Caco-2 (cell line): ENCODE measurements at regions not wholly inside any gene's neighbourhood (a gene's known extent, or its start where the extent isn't known, plus 50 kb on each side); places are given as distances from the start of the nearest gene placed in this dataset.

Source experiments
- BruUV-seq: library from RNA; stranded (reverse); fragments of 400-500 nt; replicated peaks from 2 replicates; lab custom pipeline; 2021; lab: Mats Ljungman, UMichigan
- CTCF ChIA-PET: fragments of 300-600 bp; sonication (Branson Sonifier 250); formaldehyde crosslinking; loops from one replicate; lab custom pipeline; 2022; ENCODE audit warnings: antibody characterized with exemption; lab: Charles Lee
- POLR2A ChIA-PET: fragments of 300-600 bp; sonication (Branson Sonifier 250); formaldehyde crosslinking; loops from one replicate; lab custom pipeline; 2022; ENCODE audit warnings: antibody characterized with exemption; lab: Charles Lee
- DNase-seq, 2 experiments: peaks; one replicate each; pipeline versions ENCODE4 v3.0.0 to v3.0.0-alpha.2; 2020 to 2022
- H3K27me3 ChIP-seq: replicated peaks from 2 replicates; pipeline ENCODE4 v1.6.0; 2011; ENCODE audit warnings: low read length; ENCODE audit not compliant: control insufficient read depth, insufficient read depth
- H3K36me3 ChIP-seq: 2 replicates; pipeline ENCODE4 v1.5.1; 2011; ENCODE audit warnings: low read length; ENCODE audit not compliant: control insufficient read depth, insufficient read depth
- H3K4me1 ChIP-seq: fragments of 250-450 bp; sonication (Bioruptor Pico); 2 replicates; pipeline ENCODE4 v1.5.1; 2020; ENCODE audit warnings: mild to moderate bottlenecking
- H3K4me3 ChIP-seq: 2 replicates; pipeline ENCODE4 v1.5.1; 2011; ENCODE audit warnings: low read depth, mild to moderate bottlenecking, control low read depth, low read length
- H3K9me3 ChIP-seq: fragments of 250-450 bp; sonication (Bioruptor Pico); 2 replicates; pipeline ENCODE4 v1.5.1; 2020; ENCODE audit warnings: mild to moderate bottlenecking, moderate library complexity
- H3K27ac Mint-ChIP-seq: one replicate; pipeline ENCODE4 v1.8.0; 2022; ENCODE audit warnings: mixed read lengths; ENCODE audit not compliant: unreplicated experiment
- H3K27me3 Mint-ChIP-seq: one replicate; pipeline ENCODE4 v1.8.0; 2022; ENCODE audit warnings: mixed read lengths; ENCODE audit not compliant: insufficient read depth, unreplicated experiment
- H3K36me3 Mint-ChIP-seq: one replicate; pipeline ENCODE4 v1.8.0; 2022; ENCODE audit warnings: mild to moderate bottlenecking, mixed read lengths; ENCODE audit not compliant: insufficient read depth, unreplicated experiment
- H3K4me1 Mint-ChIP-seq: one replicate; pipeline ENCODE4 v1.8.0; 2022; ENCODE audit warnings: low read depth, mixed read lengths; ENCODE audit not compliant: unreplicated experiment
- H3K4me3 Mint-ChIP-seq: one replicate; pipeline ENCODE4 v1.8.0; 2022; ENCODE audit warnings: mild to moderate bottlenecking, moderate library complexity, mixed read lengths; ENCODE audit not compliant: unreplicated experiment
- H3K9me3 Mint-ChIP-seq: one replicate; pipeline ENCODE4 v1.8.0; 2022; ENCODE audit warnings: mixed read lengths; ENCODE audit not compliant: unreplicated experiment
- CTCF ChIP-seq, 2 experiments: fragments of 200-600 bp in 1 of 2; IDR thresholded peaks; 1 replicate in 1 of 2; 2 replicates in 1 of 2; pipeline versions ENCODE4 v1.5.1 to v1.8.0; 2011 to 2022; ENCODE audit warnings: antibody characterized with exemption in 1 of 2, control low read depth in 1 of 2, inconsistent platforms in 1 of 2, low read depth in 1 of 2, low read length in 1 of 2, mild to moderate bottlenecking in 1 of 2, moderate library complexity in 1 of 2; ENCODE audit not compliant: insufficient read depth in 1 of 2, severe bottlenecking in 1 of 2, unreplicated experiment in 1 of 2
- intact Hi-C: fragments of 100-400 bp; cut with micrococcal nuclease; formaldehyde crosslinking; loops from one replicate; pipeline ENCODE4 v1.10.0; 2022; ENCODE audit not compliant: unreplicated experiment

GRCh38 chr11:42827845-42828244 is 484.0 kb upstream of the API5 start:
- TF ChIP-seq CTCF (IDR thresholded peaks at IDR 0.05; ENCODE audit: insufficient read depth in 1 of 2, low read depth in 1 of 2, low read length in 1 of 2, severe bottlenecking in 1 of 2, unreplicated experiment in 1 of 2): no peak

GRCh38 chr11:42837994-42838393 is 473.8 kb upstream of the API5 start:
- Histone ChIP-seq H3K27me3 (no peaks in the 10 kb centered on the region), H3K4me1 (no peaks in the 10 kb centered on the region), H3K36me3 (no peaks in the 10 kb centered on the region), H3K9me3 (no peaks in the 10 kb centered on the region), H3K4me3 (no peak overlapping the region)
- Mint-ChIP-seq H3K27ac (no peak overlapping the region), H3K27me3 (no peaks in the 10 kb centered on the region), H3K4me1 (no peaks in the 10 kb centered on the region), H3K4me3 (no peak overlapping the region), H3K36me3 (no peaks in the 10 kb centered on the region), H3K9me3 (peaks cover 11% of the 10 kb centered on the region)
- no peak for DNase-seq
- no peak for TF ChIP-seq CTCF (IDR thresholded peaks at IDR 0.05; ENCODE audit: insufficient read depth in 1 of 2, low read depth in 1 of 2, low read length in 1 of 2, severe bottlenecking in 1 of 2, unreplicated experiment in 1 of 2)
- ChIA-PET CTCF (no interaction called here), POLR2A (no interaction called here)
- intact Hi-C loops: no loop called here
- BruUV-seq: no TSS peak

More at GRCh38 chr11:42827845-42828244, 484.0 kb upstream of the API5 start:
- intact Hi-C loops: no loop called here
- Histone ChIP-seq H3K4me1 (no peaks in the 10 kb centered on the region), H3K27me3 (no peaks in the 10 kb centered on the region; the same call in 1 of the 2 replicates), H3K9me3 (no peaks in the 10 kb centered on the region), H3K4me3 (no peak overlapping the region), H3K36me3 (no peaks in the 10 kb centered on the region)
- DNase-seq: no peak
- no TSS peak for BruUV-seq
- H3K4me1 Mint-ChIP-seq: no peaks in the 10 kb centered on the region
- H3K36me3 Mint-ChIP-seq: no peaks in the 10 kb centered on the region
- no peaks in the 10 kb centered on the region for H3K9me3 Mint-ChIP-seq
- H3K27me3 Mint-ChIP-seq: peaks cover 2% of the 10 kb centered on the region
- no peak overlapping the region for H3K27ac Mint-ChIP-seq
- CTCF ChIA-PET: no interaction called here
- POLR2A ChIA-PET: no interaction called here
- no peak overlapping the region for H3K4me3 Mint-ChIP-seq

GRCh38 chr11:42840176-42840829 is 471.5 kb upstream of the API5 start:
- CTCF ChIA-PET: interaction anchor here (0.6 kb wide), 1 partner anchor 245 kb away, joined by 13 read pairs; no protein-coding TSS in a partner anchor
- no peak overlapping the region for H3K4me3 ChIP-seq
- Mint-ChIP-seq H3K27ac (no peak overlapping the region), H3K9me3 (peaks cover 11% of the 10 kb centered on the region), H3K4me3 (no peak overlapping the region), H3K27me3 (no peaks in the 10 kb centered on the region), H3K36me3 (no peaks in the 10 kb centered on the region), H3K4me1 (no peaks in the 10 kb centered on the region)
- H3K9me3 ChIP-seq: no peaks in the 10 kb centered on the region
- no peaks in the 10 kb centered on the region for H3K36me3 ChIP-seq
- no peaks in the 10 kb centered on the region for H3K4me1 ChIP-seq
- no peak for DNase-seq
- no peak for TF ChIP-seq CTCF (IDR thresholded peaks at IDR 0.05; ENCODE audit: insufficient read depth in 1 of 2, low read depth in 1 of 2, low read length in 1 of 2, severe bottlenecking in 1 of 2, unreplicated experiment in 1 of 2)
- intact Hi-C loops: no loop called here
- H3K27me3 ChIP-seq: no peaks in the 10 kb centered on the region
- POLR2A ChIA-PET: no interaction called here
- no TSS peak for BruUV-seq
